Hepatocyte (in vitro differentiated cells): ENCODE measurements at regions not wholly inside any gene's neighbourhood (a gene's known extent, or its start where the extent isn't known, plus 50 kb on each side); places are given as distances from the start of the nearest gene placed in this dataset.

Experiments
- EZH2 ChIP-seq: fragments of 200-600 bp; sonication (generic); IDR thresholded peaks from 2 replicates; pipeline ENCODE4 v1.6.1; 2016; ENCODE audit warnings: antibody characterized with exemption, mild to moderate bottlenecking, borderline replicate concordance
- TF ChIP-seq, protein P1 (sequence below): fragments of 200-600 bp; sonication (generic); IDR thresholded peaks from 2 replicates; pipeline ENCODE4 v1.5.1; 2016; ENCODE audit warnings: antibody characterized with exemption, mild to moderate bottlenecking; ENCODE audit not compliant: poor library complexity

DNA sequence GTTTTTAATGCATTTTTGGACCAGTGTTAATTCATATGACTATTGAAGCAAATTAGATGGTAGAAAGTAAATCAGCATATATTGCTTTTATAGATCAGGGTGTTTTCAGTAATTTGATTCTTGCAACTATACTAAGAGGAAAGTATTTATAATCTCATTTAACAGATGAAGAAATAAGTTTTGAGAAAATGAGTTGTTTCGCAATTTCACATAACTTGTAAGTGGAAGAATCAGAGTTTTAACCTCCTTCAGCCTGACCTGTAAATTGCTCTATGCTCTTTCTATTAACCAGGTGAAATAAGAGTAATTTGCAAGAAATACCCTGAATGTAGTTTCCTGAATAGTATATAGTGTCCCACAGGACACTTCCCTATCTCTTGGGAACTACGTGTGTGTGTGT, 1106.8 kb upstream of the RAG2 start:
- TF ChIP-seq, protein P1, sequence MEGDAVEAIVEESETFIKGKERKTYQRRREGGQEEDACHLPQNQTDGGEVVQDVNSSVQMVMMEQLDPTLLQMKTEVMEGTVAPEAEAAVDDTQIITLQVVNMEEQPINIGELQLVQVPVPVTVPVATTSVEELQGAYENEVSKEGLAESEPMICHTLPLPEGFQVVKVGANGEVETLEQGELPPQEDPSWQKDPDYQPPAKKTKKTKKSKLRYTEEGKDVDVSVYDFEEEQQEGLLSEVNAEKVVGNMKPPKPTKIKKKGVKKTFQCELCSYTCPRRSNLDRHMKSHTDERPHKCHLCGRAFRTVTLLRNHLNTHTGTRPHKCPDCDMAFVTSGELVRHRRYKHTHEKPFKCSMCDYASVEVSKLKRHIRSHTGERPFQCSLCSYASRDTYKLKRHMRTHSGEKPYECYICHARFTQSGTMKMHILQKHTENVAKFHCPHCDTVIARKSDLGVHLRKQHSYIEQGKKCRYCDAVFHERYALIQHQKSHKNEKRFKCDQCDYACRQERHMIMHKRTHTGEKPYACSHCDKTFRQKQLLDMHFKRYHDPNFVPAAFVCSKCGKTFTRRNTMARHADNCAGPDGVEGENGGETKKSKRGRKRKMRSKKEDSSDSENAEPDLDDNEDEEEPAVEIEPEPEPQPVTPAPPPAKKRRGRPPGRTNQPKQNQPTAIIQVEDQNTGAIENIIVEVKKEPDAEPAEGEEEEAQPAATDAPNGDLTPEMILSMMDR, result no peak
- TF ChIP-seq EZH2, result no peak
